Anterior cingulate cortex (tissue), 58 donors: ENCODE measurements at regions not wholly inside any gene's neighbourhood (a gene's known extent, or its start where the extent isn't known, plus 50 kb on each side); places are given as distances from the start of the nearest gene placed in this dataset.

ENCODE experiments used
- DNase-seq, 58 donors: peaks; one replicate each; lab custom pipeline; 2025; lab: John Stamatoyannopoulos, UW

DNA sequence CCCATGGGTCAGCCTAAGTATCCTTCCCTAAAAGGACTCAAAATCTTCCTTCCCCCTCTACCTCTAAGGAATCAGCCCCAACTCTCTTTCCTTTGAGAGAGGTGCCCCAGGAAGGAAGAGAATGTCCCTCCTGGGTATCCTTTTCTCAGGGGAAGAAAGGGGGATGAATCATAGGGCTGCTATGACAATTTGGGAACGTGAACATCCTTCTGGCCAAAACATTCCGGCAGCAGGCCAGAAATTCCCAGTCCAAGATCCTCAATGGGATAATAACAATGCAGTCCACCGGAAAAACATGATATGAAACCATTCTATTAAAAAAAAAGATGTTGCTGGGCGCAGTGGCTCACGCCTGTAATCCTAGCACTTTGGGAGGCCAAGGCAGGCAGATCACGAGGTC, 50.8 kb upstream of the CACNA2D3 start:
- no peak for DNase-seq

DNA sequence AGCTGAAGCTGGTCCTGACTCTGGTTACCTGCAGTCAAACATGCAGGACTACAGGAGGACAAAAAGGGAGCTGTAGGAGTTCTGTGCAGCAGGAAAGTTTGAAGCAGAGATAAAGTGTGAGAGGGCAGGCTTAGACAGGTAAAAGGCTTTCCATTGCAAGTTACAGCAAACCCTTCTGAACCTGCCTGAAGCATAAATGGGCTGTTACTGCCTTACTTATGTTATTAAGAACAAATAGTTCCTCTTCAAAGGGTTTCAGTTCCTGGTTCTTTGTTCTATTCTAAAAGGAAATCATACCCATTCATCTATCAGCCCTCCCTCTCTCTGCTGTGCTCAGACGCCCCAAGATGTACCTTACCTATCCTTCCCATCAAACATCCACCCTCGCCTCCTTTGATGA, 52.4 kb upstream of the CACNA2D3 start:
- no peak for DNase-seq

DNA sequence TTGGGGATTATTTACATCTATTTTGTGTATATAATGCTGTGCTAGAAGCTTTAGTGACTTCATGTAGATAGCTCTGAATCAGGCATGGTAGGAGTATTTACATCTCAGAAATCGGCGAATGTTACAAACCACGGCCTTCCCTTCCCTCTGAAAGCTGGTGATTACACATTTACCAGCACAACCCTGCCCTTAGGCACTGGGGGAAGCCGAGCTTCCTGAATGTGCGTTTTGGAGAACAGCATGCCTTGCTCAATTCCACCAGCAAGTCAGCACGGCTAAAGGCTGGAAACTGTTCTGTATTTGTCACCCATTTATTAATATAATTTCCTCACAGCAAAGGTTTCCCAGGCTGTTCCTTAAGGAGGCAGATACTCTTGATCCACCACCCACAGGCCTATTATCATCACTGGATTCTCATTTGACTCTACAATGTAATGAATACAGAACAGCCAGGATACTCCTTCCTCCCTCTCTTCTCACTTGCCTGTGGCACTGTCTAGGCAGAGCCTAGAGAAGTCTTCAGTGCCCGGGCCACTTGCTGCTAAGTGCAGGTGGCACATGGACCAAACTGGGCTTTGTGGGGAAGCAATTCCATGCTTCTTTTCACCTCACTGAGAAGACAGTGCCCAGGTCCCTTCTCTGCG, 55.2 kb upstream of the CACNA2D3 start:
- peak in 1 of 58 donors; percentile 3 for DNase-seq

DNA sequence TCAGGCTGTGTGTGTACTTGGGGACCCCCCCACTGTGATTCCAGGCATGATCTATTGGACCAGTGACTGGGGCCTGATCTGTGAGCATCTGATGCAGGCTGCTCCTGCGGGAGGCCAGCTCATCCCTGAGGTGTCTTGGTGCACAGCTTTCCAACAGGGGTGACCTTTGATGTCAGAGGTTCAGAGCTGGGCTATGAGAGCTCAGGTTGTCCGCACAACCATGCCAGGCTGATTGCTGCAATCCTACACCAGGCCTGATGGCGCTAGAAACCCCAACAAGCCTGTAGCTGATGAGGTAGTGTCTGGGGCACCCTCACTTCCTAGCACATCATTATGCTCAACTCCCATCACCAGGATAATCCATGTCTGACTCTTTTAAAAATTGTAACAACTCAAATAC, 56.1 kb upstream of the CACNA2D3 start:
- no peak for DNase-seq

DNA sequence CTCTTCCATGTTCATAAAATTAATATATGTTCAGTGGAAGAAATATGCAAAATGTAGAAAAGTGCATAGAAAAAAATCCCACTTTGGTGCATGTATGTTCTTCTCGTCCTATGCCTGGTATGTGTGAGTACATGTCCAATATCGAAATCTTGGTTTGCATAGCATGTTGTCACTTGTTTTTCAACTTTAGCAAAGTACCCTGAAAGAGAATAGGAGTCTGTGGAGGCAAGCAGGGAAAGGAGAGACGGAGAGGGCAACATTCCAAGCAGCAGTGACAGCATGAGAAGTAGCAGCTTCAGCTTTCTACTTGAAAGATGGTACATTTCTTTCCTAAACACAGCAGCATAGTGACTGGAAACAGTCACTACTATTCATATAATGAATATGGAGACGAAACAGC, 56.8 kb upstream of the CACNA2D3 start:
- DNase-seq: no peak

DNA sequence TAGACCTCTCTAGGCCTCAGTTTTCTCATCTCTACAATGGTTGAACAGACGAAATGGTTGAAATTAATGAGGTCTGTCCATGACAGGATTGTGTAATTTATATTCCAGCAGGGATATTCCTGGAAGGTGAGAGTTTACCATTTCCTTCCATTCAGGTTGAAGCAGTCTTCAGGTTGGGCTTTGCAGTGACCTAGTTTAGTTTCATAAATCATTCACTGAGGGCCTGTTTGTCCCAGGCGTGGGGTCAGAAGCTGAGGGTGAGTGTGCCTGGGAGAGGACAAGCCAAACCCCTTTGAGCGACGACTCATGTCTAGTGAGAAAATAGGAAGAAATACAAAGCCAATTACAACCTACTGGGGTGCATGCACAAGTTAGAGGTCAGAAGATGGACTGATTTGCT, 57.2 kb upstream of the CACNA2D3 start:
- DNase-seq: no peak

DNA sequence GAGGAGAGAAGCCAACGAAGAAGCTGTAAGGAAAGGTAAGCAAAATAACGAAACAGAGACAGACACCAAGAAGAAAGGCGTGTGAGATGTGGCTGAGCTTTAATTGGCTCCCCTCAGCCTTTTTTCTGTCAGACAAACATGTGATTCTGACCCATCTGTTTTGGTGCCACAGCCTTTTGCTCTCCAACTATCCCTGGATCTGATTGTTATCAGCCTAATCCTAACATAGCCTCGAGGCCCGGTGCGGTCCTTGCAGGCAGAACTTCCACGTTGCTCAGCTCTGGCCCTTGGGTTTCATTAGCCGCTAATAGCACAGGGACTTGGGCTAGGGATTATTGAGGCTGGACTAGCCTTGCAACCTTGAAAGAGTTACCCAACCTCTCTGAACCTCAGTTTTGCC, 57.9 kb upstream of the CACNA2D3 start:
- no peak for DNase-seq

DNA sequence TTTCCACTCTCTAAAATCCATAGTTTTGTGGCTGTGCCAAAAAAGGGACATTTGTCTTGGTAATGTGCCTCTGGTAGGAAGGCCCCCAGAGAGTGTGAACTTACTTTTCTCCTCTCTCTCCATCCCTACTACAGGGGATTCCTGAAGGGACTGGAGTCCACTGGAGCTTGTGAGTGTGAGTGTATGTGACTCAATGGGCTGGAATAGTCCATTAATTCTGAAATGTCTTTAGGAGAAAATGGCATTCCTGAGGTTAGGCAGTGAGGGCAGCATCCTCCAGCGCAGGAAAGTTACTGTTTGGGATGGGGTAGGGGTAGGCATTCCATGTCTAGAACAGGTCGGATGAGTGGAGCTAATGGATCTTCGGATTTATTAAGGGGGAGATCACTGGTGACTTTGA, 59.8 kb upstream of the CACNA2D3 start:
- DNase-seq: no peak

DNA sequence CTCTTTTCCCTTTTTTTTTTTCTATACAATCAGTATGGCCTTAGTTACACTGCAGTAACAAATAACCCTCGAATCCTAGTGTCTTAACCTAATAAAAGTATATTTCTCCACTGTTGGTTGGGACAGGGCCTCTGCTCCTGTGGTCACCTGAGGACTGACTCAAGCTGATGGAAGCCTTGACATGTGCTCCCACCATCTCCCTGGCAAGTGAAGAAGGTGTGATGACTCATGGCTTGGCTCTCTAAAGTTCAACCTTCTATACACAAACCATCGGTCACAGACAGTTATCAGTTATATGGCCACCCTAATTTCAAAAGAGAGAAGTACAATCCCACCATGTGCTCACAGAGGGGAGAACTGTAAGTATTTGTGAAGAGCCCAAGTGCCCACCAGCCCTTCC, 65.8 kb upstream of the CACNA2D3 start:
- no peak for DNase-seq

DNA sequence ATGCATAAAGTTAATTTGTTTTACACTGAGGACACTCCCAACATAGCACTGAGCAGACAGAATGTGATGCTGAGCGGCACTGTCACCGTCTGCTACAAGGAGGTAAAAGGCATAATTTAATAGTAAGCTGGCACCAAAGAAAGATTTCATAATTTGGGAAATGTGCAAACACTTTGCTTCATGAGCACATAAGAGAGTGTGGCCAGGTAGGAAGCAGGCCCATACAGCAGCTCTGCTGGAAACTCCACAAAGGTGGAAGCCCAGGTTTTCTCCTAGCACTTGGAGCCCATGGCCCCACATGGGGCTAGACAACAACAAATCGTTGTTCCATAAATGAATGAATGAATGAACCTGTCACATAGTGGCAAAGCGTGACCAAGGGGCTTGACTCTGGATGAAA, 68.5 kb upstream of the CACNA2D3 start:
- DNase-seq: no peak

DNA sequence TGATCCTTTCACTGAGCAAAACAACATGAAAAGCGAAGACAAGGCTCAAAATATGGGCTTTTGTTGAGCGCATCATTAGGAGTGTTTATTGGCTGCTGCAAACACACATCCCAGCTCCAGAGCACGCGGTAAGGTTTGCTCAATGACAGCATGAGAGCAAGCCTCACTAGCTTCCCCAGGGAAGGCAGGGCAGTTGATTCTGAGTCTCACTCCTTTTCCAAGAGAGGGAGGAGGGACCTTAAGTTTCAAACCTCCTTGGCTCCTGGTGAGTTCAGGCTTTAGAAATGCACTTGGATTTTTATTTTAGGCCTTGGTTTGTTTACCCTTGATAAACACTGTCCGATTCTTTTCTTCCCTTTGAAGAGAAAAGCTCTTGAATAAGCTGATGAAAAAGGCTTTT, 69.1 kb upstream of the CACNA2D3 start:
- DNase-seq: peak in 1 of 58 donors; percentile 1

DNA sequence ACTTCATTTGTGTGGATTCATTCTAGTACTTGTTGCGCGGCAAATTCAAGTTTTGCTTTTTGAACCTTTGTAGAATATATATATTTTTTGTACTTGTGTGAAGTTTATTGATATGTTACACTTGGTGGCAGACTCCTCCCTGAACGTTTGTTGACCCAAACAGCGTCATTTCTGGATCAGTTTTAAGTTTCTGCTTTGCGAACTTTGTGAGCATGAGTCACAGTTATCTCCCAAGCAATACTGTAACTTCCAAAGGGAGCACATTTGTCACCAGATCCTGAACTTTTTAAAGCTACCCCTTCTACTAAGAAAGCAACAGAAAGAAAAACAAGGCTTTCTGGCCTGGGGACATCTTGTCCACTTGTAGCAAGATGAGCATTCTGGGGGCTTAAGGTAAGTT, 74.8 kb upstream of the CACNA2D3 start:
- DNase-seq: no peak

DNA sequence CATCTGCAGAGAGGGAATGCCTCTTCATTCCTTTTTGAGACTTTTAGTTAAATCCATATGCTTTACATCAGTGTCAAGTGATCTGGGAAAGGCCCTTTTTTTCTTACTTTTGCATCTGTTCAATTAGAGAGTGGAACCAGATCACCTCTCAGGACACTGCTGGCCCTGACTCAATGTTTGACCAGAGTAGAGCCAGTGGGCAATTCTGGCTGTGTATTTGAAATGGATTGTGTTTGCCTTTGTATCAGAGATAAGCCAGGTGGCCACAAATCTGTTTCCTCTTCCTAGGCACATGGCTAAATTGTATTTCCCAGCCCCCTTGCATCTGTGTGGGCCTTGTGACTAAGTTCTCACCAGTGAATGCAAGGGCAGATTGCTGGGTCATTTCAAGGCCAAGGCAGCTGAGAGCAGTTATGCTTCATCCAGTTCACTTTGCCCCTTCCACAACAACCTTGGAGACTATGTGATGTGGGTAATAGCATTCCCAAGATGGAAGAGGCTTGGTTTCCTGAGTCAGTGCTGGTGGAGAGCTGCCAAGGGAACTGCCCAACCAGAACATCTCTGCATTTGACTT, 75.6 kb upstream of the CACNA2D3 start:
- DNase-seq: peak in 2 of 58 donors; percentile 4 to 7

DNA sequence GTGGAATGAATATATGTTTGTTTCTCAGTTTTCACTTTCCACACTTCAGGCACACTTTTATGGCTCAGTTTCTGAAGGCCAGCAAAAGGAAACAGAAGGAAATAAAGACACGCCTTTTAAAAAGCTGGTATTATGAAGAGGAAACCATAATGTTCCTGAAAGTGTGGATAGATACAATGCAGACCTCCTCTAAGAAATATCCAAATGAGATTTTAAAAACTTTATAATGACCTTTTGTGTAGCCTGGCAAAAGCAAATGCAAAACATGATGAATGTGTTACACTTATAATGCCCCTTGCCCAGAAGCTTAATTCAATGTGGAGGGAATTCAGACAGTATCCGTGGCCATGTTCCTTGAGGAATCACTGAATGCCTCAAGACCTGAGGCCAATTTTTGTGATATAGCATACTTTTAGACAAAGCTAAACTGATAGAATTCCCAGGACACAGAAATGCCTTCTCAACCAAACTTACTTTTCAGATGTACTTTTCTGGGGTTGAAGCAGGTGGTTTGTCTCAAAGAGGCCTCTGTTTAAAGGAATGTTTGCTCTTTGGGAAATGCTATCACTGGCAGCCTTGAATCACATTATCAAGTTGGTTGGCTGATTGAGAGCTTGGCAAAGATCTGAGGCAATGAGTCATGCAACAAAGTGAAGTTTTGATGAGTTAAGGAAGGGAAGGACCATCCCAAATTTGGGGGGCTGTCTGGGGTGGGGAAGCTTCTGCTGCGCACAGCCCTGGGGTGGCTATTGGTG, 77.1 kb upstream of the CACNA2D3 start:
- no peak for DNase-seq

DNA sequence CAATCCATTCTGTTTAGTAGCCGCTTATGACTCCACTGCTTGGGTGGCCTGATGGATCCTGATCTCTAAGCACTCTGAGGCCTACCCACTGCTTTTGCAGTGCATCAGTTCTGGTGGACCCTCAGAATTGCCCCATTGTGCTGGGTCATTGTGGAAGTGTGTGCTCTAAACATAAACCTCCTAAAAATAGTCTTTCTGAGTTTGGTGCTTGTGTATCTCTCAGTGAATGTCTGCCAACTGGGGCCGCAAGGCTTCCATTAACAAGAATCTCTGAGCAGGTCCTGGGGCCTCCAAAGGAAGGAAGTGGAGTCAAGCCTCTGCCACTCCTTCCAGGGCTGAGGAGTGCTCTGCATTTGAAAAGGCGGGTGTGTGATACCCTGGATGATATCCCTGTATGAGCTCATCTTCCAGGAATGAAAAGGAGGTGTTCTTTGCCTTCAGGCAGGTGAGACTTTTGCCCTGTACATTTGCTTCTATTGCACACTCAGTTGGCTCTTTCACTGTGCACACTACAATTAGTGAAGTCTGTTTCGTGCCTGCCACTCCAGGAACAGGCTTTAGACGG, 80.0 kb upstream of the CACNA2D3 start:
- DNase-seq: no peak

DNA sequence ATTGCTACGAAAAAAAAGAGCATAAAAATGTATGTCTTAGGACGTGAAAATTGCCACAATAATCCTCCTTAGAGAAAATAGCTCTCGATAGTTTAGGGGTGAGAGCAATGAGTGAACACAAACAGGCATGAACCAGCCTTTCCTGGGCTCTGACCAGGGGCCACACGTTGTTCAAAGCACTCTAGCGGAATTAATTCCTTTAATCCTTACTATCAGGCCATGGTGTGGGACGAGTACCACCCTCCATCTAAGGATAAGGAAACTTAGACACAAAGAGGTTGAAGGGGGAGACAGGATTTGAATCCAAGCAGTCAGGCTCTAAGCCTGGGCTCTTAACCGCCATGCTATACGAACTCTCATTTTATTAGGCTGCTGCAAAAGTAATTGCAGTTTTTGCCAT, 81.9 kb upstream of the CACNA2D3 start:
- no peak for DNase-seq

DNA sequence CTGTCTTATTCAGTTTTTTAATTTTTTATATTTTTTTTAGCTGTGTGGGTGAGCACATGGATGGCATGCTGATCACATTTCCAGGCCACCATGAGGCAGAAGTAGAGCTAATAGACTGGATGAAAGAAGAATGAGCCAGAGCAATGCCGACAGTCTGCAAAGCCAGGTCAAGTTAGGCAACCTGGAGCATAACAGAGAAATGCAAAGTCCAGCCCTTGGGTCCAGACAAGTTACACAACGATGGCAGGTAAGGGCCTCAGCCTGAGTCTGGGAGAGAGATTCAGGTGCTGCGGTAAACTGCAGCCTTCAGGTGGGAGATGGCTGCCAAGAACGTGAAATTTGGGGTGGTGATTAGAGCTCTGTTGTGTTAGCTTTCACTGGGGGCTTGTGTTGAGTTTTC, 84.0 kb upstream of the CACNA2D3 start:
- DNase-seq: no peak

DNA sequence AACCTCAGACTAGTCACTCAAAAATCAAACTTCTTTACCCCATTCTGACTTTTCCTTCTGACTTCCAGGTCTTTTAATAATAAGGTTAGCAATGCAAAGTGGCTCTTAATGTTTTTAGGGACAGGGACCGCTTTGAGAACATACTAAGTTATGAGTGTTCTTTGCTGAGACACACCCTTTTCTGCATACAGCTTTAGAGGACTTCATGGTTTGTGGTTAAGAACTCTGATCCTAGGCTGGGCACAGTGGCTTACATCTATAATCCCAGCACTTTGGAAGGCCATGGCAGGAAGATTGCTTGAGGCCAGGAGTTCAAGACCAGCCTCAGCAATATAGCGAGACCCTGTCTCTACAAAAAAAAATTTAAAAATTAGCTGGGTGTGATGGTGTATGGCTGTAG, 85.8 kb upstream of the CACNA2D3 start:
- no peak for DNase-seq

DNA sequence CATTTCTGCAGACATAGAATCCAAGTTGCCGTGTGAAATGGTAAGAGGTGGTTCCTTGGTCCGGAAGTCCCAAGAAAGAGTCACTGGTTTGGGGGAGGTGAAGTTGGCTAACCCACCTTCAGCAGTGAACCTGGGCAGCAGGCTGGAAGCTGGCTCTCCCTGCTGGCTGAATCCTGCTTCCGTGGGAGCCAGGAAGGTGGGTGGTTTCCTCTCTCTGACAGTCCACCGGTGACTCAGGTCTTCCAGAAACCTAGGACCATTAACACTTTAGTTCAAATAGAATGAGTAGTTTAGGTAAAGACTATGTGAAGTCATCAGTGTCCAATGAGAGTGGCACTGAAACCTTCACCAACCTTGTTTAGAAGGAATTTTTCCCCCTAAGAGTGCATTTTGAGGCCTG, 87.4 kb upstream of the CACNA2D3 start:
- peak in 6 of 58 donors; percentile 4 to 39 (median 13) for DNase-seq

DNA sequence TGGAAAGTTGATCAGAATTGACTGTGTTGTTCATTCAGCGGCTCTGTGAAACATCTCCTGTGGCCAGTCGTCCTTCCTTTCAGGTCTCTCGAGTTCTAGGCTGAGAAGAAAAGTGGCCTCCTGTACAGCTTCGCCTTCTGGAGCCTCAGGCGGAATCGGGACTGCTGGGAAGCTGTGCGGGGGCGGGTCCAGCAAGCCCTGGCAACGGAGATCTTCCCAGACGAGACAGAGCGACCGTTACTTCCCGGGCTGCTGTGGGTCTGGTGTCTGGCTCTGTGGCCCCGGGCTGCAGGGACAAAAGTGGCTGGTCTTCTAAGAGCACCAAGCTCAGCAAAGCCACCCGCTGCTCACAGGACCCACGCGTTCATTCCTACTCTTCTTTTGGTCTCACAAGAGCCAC, 88.6 kb upstream of the CACNA2D3 start:
- DNase-seq: peak in 2 of 58 donors; percentile 6 to 7

DNA sequence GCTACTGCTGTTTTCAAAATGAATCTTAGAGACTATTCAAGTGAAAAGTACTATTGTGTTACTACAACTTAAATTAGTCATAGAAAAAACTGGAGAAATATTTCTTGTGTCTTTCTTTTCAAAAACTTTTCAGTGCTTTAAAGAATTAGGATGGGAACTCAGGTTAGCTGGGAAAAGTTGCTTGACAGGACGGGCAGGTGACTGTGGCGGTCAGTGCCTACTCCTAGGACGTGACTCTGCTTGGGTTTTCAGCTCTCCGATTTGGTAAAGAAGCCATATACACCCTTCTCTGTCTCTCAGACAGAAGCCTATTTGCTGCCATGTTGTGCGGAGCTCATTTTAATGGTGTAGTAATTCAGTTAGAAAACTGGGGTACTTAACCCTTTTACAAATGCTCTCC, 89.8 kb upstream of the CACNA2D3 start:
- no peak for DNase-seq

DNA sequence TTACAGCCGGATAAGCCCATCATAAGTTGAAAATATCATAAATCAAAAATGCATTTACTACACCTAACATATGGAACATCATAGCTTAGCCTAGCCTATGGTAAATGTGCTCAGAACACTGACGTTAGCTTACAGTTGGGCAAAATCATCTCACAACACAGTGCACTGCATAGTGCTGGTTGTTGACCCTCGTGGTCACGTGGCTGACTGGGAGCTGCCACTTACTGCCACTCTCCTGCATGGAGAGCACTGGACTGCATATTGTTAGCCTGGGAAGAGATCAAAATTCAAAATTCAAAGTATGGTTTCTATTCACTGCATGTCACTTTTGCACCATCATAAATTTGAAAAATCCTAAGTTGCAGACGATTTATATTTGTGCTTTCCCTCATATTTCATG, 94.0 kb upstream of the CACNA2D3 start:
- no peak for DNase-seq
